Naive thymus-derived CD4-positive, alpha-beta T cell (primary cell): ENCODE measurements at regions not wholly inside any gene's neighbourhood (a gene's known extent, or its start where the extent isn't known, plus 50 kb on each side); places are given as distances from the start of the nearest gene placed in this dataset.

ENCODE experiments used
- ATAC-seq: fragments of 150-1000 bp; cut with Tn5 transposase; 2 replicates; pipeline ENCODE4 v1.10.0; 2021; ENCODE audit warnings: mild to moderate bottlenecking, moderate library complexity
- CTCF ChIA-PET: fragments of 350-600 bp; sonication (Branson Sonifier 250); formaldehyde crosslinking; loops from one replicate; lab custom pipeline; 2021; ENCODE audit warnings: antibody characterized with exemption; lab: Charles Lee
- POLR2A ChIA-PET: fragments of 350-600 bp; sonication (Branson Sonifier 250); formaldehyde crosslinking; loops from one replicate; lab custom pipeline; 2021; ENCODE audit warnings: antibody characterized with exemption, inconsistent platforms; lab: Charles Lee
- DNase-seq, 9 donors: peaks; one replicate each; pipeline versions ENCODE4 v3.0.0 to v3.0.0-alpha.2; 2020 to 2022; ENCODE audit warnings: mixed read lengths in 1 of 9
- H3K27ac ChIP-seq: one replicate; pipeline ENCODE4 v1.7.0; 2013; ENCODE audit warnings: mild to moderate bottlenecking, low read depth, low read length, moderate library complexity
- H3K27me3 ChIP-seq, 2 donors: one replicate each; pipeline ENCODE4 v1.7.0; 2013; ENCODE audit warnings: low read length in 2 of 2, mild to moderate bottlenecking in 2 of 2, moderate library complexity in 2 of 2; ENCODE audit not compliant: control insufficient read depth in 2 of 2, insufficient read depth in 2 of 2
- H3K36me3 ChIP-seq, 3 experiments: 1 replicate in 2 of 3; 2 replicates in 1 of 3; pipeline ENCODE4 v1.7.0; 2013; ENCODE audit warnings: low read length in 3 of 3, mild to moderate bottlenecking in 3 of 3, moderate library complexity in 1 of 3; ENCODE audit not compliant: insufficient read depth in 3 of 3, control insufficient read depth in 2 of 3
- H3K4me1 ChIP-seq, 2 donors: one replicate each; pipeline ENCODE4 v1.7.0; 2013; ENCODE audit warnings: low read length in 2 of 2, mild to moderate bottlenecking in 2 of 2, moderate library complexity in 1 of 2; ENCODE audit not compliant: control insufficient read depth in 2 of 2, insufficient read depth in 2 of 2
- H3K4me3 ChIP-seq: 2 replicates; pipeline ENCODE4 v1.7.0; 2013; ENCODE audit warnings: mild to moderate bottlenecking, low read length
- H3K9me3 ChIP-seq, 3 experiments: 1 replicate in 2 of 3; 2 replicates in 1 of 3; pipeline ENCODE4 v1.7.0; 2013; ENCODE audit warnings: low read length in 3 of 3; ENCODE audit not compliant: control insufficient read depth in 2 of 3
- H3K27ac Mint-ChIP-seq, 9 donors: one replicate each; pipeline ENCODE4 v1.8.0; 2020 to 2022; ENCODE audit warnings: mixed read lengths in 9 of 9, mild to moderate bottlenecking in 8 of 9, moderate library complexity in 5 of 9, inconsistent platforms in 2 of 9
- H3K27me3 Mint-ChIP-seq, 5 donors: one replicate each; pipeline ENCODE4 v1.8.0; 2021 to 2022; ENCODE audit warnings: mixed read lengths in 5 of 5, mild to moderate bottlenecking in 1 of 5
- H3K36me3 Mint-ChIP-seq, 5 donors: one replicate each; pipeline ENCODE4 v1.8.0; 2020 to 2022; ENCODE audit warnings: mixed read lengths in 5 of 5, mild to moderate bottlenecking in 3 of 5, inconsistent platforms in 1 of 5
- H3K4me1 Mint-ChIP-seq, 7 donors: one replicate each; pipeline ENCODE4 v1.8.0; 2020 to 2022; ENCODE audit warnings: mixed read lengths in 7 of 7, mild to moderate bottlenecking in 3 of 7, inconsistent platforms in 1 of 7
- H3K4me3 Mint-ChIP-seq, 10 donors: one replicate each; pipeline ENCODE4 v1.8.0; 2020 to 2022; ENCODE audit warnings: mild to moderate bottlenecking in 10 of 10, mixed read lengths in 10 of 10, moderate library complexity in 6 of 10, inconsistent platforms in 2 of 10
- H3K9me3 Mint-ChIP-seq, 11 donors: one replicate each; pipeline ENCODE4 v1.8.0; 2020 to 2022; ENCODE audit warnings: mixed read lengths in 11 of 11, mild to moderate bottlenecking in 4 of 11, inconsistent platforms in 1 of 11, moderate library complexity in 1 of 11
- intact Hi-C, 2 donors: fragments of 100-400 bp; cut with micrococcal nuclease; formaldehyde crosslinking; loops; one replicate each; pipeline ENCODE4 v1.15.1; 2023

GRCh38 chr6:159445351-159445750, 247.7 kb downstream of the SOD2 start:
- Mint-ChIP-seq H3K9me3 (peaks cover 0 to 2% (median 0%) of the 10 kb centered on the region in 11 donors), H3K27me3 (peaks cover 6 to 56% (median 22%) of the 10 kb centered on the region in 5 donors), H3K4me1 (peaks cover 0 to 1% (median 0%) of the 10 kb centered on the region in 7 donors), H3K36me3 (no peaks in the 10 kb centered on the region), H3K4me3 (no peak overlapping the region), H3K27ac (no peak overlapping the region)
- H3K9me3 ChIP-seq, result no peaks in the 10 kb centered on the region
- CTCF ChIA-PET, result no interaction called here
- POLR2A ChIA-PET, result no interaction called here
- intact Hi-C loops, result no loop called here
- H3K4me1 ChIP-seq, result no peaks in the 10 kb centered on the region
- no peaks in the 10 kb centered on the region for H3K27me3 ChIP-seq
- DNase-seq (no peak), ATAC-seq (no peak)
- H3K27ac ChIP-seq, result no peak overlapping the region
- no peak overlapping the region for H3K4me3 ChIP-seq
- H3K36me3 ChIP-seq, result no peaks in the 10 kb centered on the region

GRCh38 chr6:159444056-159444760, 248.8 kb downstream of the SOD2 start:
- DNase-seq (no peak), ATAC-seq (no peak)
- H3K4me1 ChIP-seq, result no peaks in the 10 kb centered on the region
- H3K9me3 Mint-ChIP-seq, result peaks cover 0 to 2% (median 0%) of the 10 kb centered on the region in 11 donors
- H3K9me3 ChIP-seq, result no peaks in the 10 kb centered on the region
- POLR2A ChIA-PET, result no interaction called here
- no peaks in the 10 kb centered on the region for H3K36me3 ChIP-seq
- no peak overlapping the region for H3K27ac ChIP-seq
- H3K27me3 ChIP-seq, result no peaks in the 10 kb centered on the region
- CTCF ChIA-PET, result no interaction called here
- H3K36me3 Mint-ChIP-seq, result no peaks in the 10 kb centered on the region
- H3K27me3 Mint-ChIP-seq, result peaks cover 4 to 54% (median 22%) of the 10 kb centered on the region in 5 donors
- intact Hi-C loops, result no loop called here
- H3K27ac Mint-ChIP-seq, result no peak overlapping the region
- H3K4me3 Mint-ChIP-seq, result no peak overlapping the region
- H3K4me3 ChIP-seq, result no peak overlapping the region
- peaks cover 0 to 1% (median 0%) of the 10 kb centered on the region in 7 donors for H3K4me1 Mint-ChIP-seq

DNA sequence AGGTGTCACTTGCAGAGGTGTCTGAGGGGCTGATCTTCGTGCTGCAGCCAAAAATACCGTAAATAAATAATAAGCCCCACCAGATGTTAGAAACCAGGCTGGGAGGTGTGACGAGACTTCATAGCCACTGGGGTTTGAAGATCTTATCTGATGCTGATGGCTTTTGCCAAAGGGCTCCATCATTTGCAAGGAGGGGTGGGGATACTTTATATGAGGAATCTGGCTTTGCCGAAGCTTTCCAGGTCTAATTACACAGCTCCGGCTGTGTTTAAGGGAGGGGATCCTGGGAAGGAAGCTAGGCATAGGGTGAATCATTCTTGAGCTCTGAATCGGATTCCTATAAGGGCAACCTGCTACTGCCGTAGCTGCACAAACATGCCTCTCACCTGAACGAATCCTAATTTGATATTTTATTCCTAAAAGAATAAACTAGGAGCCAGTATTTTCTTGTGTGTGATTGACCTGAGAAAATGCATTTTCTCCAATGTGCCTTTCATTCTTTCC, 249.6 kb downstream of the SOD2 start:
- ATAC-seq, result no peak
- no peaks in the 10 kb centered on the region for H3K4me1 ChIP-seq
- Mint-ChIP-seq H3K9me3 (peaks cover 0 to 2% (median 0%) of the 10 kb centered on the region in 11 donors), H3K36me3 (no peaks in the 10 kb centered on the region), H3K4me1 (peaks cover 0 to 1% (median 0%) of the 10 kb centered on the region in 7 donors), H3K27me3 (peaks cover 4 to 54% (median 20%) of the 10 kb centered on the region in 5 donors), H3K27ac (no peak overlapping the region), H3K4me3 (no peak overlapping the region)
- intact Hi-C loops, result no loop called here
- no peaks in the 10 kb centered on the region for H3K27me3 ChIP-seq
- no peak overlapping the region for H3K27ac ChIP-seq
- H3K4me3 ChIP-seq, result no peak overlapping the region
- no peaks in the 10 kb centered on the region for H3K9me3 ChIP-seq
- ChIA-PET POLR2A (no interaction called here), CTCF (no interaction called here)
- no peak for DNase-seq
- H3K36me3 ChIP-seq, result no peaks in the 10 kb centered on the region

GRCh38 chr6:159441704-159441981, 251.4 kb downstream of the SOD2 start:
- ATAC-seq (no peak), DNase-seq (no peak)
- peaks cover 4 to 44% (median 18%) of the 10 kb centered on the region in 5 donors for H3K27me3 Mint-ChIP-seq
- CTCF ChIA-PET, result no interaction called here
- Histone ChIP-seq H3K4me3 (no peak overlapping the region), H3K9me3 (no peaks in the 10 kb centered on the region), H3K27ac (no peak overlapping the region), H3K4me1 (no peaks in the 10 kb centered on the region), H3K36me3 (no peaks in the 10 kb centered on the region), H3K27me3 (no peaks in the 10 kb centered on the region)
- H3K36me3 Mint-ChIP-seq, result no peaks in the 10 kb centered on the region
- POLR2A ChIA-PET, result no interaction called here
- peaks cover 0 to 5% (median 0%) of the 10 kb centered on the region in 11 donors for H3K9me3 Mint-ChIP-seq
- no peak overlapping the region for H3K4me3 Mint-ChIP-seq
- H3K4me1 Mint-ChIP-seq, result peaks cover 0 to 1% (median 0%) of the 10 kb centered on the region in 7 donors
- H3K27ac Mint-ChIP-seq, result no peak overlapping the region
- intact Hi-C loops, result no loop called here

GRCh38 chr6:159440911-159441703, 251.9 kb downstream of the SOD2 start:
- ATAC-seq (no peak), DNase-seq (no peak)
- intact Hi-C loops, result no loop called here
- peaks cover 0 to 1% (median 0%) of the 10 kb centered on the region in 7 donors for H3K4me1 Mint-ChIP-seq
- Histone ChIP-seq H3K27me3 (no peaks in the 10 kb centered on the region), H3K9me3 (no peaks in the 10 kb centered on the region), H3K27ac (no peak overlapping the region), H3K4me1 (no peaks in the 10 kb centered on the region), H3K36me3 (no peaks in the 10 kb centered on the region), H3K4me3 (no peak overlapping the region)
- H3K9me3 Mint-ChIP-seq, result peaks cover 0 to 5% (median 0%) of the 10 kb centered on the region in 11 donors
- H3K4me3 Mint-ChIP-seq, result no peak overlapping the region
- ChIA-PET POLR2A (no interaction called here), CTCF (no interaction called here)
- peaks cover 4 to 42% (median 20%) of the 10 kb centered on the region in 5 donors for H3K27me3 Mint-ChIP-seq
- H3K36me3 Mint-ChIP-seq, result no peaks in the 10 kb centered on the region
- no peak overlapping the region for H3K27ac Mint-ChIP-seq

DNA sequence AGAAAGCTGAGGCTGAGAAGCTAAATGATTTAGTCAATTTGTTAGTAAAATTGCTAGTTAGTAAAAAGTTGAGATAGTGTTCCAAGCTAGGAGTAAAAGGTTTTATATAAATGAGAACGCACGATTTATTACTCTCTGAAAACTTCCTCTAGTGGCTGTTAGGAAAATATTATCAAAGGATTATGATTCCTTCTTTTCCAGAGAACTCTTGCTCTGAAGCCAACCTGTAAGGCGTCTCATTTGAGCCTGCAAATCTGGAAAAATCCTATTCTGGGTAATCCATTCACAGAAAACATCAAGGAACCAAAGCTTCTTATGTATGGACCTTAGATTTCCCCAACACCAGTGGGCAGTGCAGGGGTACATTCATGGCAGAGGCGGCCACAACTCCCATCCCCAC, 252.7 kb downstream of the SOD2 start:
- Histone ChIP-seq H3K27ac (no peak overlapping the region), H3K4me1 (no peaks in the 10 kb centered on the region), H3K36me3 (no peaks in the 10 kb centered on the region), H3K27me3 (no peaks in the 10 kb centered on the region), H3K4me3 (no peak overlapping the region), H3K9me3 (no peaks in the 10 kb centered on the region)
- H3K4me3 Mint-ChIP-seq, result no peak overlapping the region
- H3K4me1 Mint-ChIP-seq, result peaks cover 0 to 1% (median 0%) of the 10 kb centered on the region in 7 donors
- POLR2A ChIA-PET, result no interaction called here
- intact Hi-C loops, result no loop called here
- peaks cover 0 to 12% (median 0%) of the 10 kb centered on the region in 11 donors for H3K9me3 Mint-ChIP-seq
- ATAC-seq, result no peak
- DNase-seq, result no peak
- CTCF ChIA-PET, result interaction anchor here (0.7 kb wide), 1 partner anchor 275 kb away, joined by 3 read pairs; no protein-coding TSS in a partner anchor
- no peaks in the 10 kb centered on the region for H3K36me3 Mint-ChIP-seq
- H3K27me3 Mint-ChIP-seq, result peaks cover 4 to 47% (median 25%) of the 10 kb centered on the region in 5 donors
- H3K27ac Mint-ChIP-seq, result no peak overlapping the region
